ENCODE measurements at regions not wholly inside any gene's neighbourhood (a gene's known extent, or its start where the extent isn't known, plus 50 kb on each side); places are given as distances from the start of the nearest gene placed in this dataset.

GRCh38 chr17:72400863-72401262, 280.0 kb downstream of the SOX9 start (continued):
- no peak for TF ChIP-seq RXRA (IDR thresholded peaks at IDR 0.05)
- TF ChIP-seq MAX (IDR thresholded peaks at IDR 0.05) = no peak
- TF ChIP-seq ZBTB33 (IDR thresholded peaks at IDR 0.05) = no peak

- Histone ChIP-seq H3K4me1 (ENCODE audit: control insufficient read depth in 4 of 4, insufficient read depth in 4 of 4, low read length in 3 of 4) (no peaks in the 10 kb centered on the region), H3K27ac (ENCODE audit: low read depth in 1 of 2, low read length in 2 of 2) (no peak overlapping the region), H3K9me3 (ENCODE audit: control insufficient read depth in 4 of 4, low read length in 3 of 4) (no peaks in the 10 kb centered on the region), H3K36me3 (ENCODE audit: control insufficient read depth in 4 of 4, insufficient read depth in 3 of 4, low read depth in 1 of 4, low read length in 3 of 4) (no peaks in the 10 kb centered on the region), H3K27me3 (ENCODE audit: control insufficient read depth in 4 of 4, insufficient read depth in 4 of 4, low read length in 3 of 4) (peaks cover 0 to 6% (median 2%) of the 10 kb centered on the region in 4 donors), H3K4me3 (ENCODE audit: low read depth in 1 of 3, low read length in 3 of 3) (no peak overlapping the region), H3K9ac (ENCODE audit: low read depth in 1 of 2, low read length in 2 of 2) (no peak overlapping the region)
- DNase-seq (ENCODE audit: low spot score) = no peak
- no peak for TF ChIP-seq SP1 (IDR thresholded peaks at IDR 0.05)
- TF ChIP-seq MAX (IDR thresholded peaks at IDR 0.05) = no peak
- TF ChIP-seq YY1 (IDR thresholded peaks at IDR 0.05) = no peak
- TF ChIP-seq ZBTB33 (IDR thresholded peaks at IDR 0.05) = no peak
- TF ChIP-seq REST (IDR thresholded peaks at IDR 0.05) = no peak
- no peak for TF ChIP-seq GABPA (IDR thresholded peaks at IDR 0.05 in 1 of 2, conservative IDR thresholded peaks at IDR 0.05 in 1 of 2)
- no peak for TF ChIP-seq FOXA1 (IDR thresholded peaks at IDR 0.05)
- TF ChIP-seq TAF1 (conservative IDR thresholded peaks at IDR 0.05) = no peak
- no peak for TF ChIP-seq ATF3 (IDR thresholded peaks at IDR 0.05)
- TF ChIP-seq NR2F2 (IDR thresholded peaks at IDR 0.05) = no peak
- TF ChIP-seq HNF4G (IDR thresholded peaks at IDR 0.05) = no peak
- no peak for TF ChIP-seq JUND (IDR thresholded peaks at IDR 0.05)
- no peak for TF ChIP-seq FOXA2 (IDR thresholded peaks at IDR 0.05)
- TF ChIP-seq EGR1 (IDR thresholded peaks at IDR 0.05; ENCODE audit: low read depth in 2 of 2) = no peak
- TF ChIP-seq RXRA (IDR thresholded peaks at IDR 0.05) = no peak
- TF ChIP-seq RAD21 (IDR thresholded peaks at IDR 0.05) = no peak
- TF ChIP-seq HNF4A (conservative IDR thresholded peaks at IDR 0.05) = no peak
- 87% methylated on average over 5 of the region's 5 CpGs for WGBS
Measured at GRCh38 chr17:72401883-72402726, 281.3 kb downstream of the SOX9 start.

All from liver (tissue), 7 donors.